Activated gamma-delta T cell treated with anti-CD3 and anti-CD28 coated beads, Interleukin-2, amount 50 U/mL, for 16 hours (primary cell): ENCODE measurements at regions not wholly inside any gene's neighbourhood (a gene's known extent, or its start where the extent isn't known, plus 50 kb on each side); places are given as distances from the start of the nearest gene placed in this dataset.

Source experiments
- DNase-seq: peaks from one replicate; pipeline ENCODE4 v3.0.0-alpha.2; 2020; ENCODE audit warnings: low read depth

GRCh38 chr1:29646161-29646775, 409.9 kb downstream of the PTPRU start:
- no peak for DNase-seq

- DNase-seq = no peak
Observed at GRCh38 chr1:29645586-29645985, 409.3 kb downstream of the PTPRU start.

GRCh38 chr1:29644812-29645211, 408.5 kb downstream of the PTPRU start:
- DNase-seq = no peak

GRCh38 chr1:29643838-29644440, 407.6 kb downstream of the PTPRU start:
- DNase-seq = no peak

- DNase-seq = no peak
Observed at GRCh38 chr1:29643281-29643680, 407.0 kb downstream of the PTPRU start.

GRCh38 chr1:29642519-29642918, 406.2 kb downstream of the PTPRU start:
- no peak for DNase-seq

- no peak for DNase-seq
Observed at GRCh38 chr1:29641921-29642320, 405.6 kb downstream of the PTPRU start.

GRCh38 chr1:29640428-29640785, 404.1 kb downstream of the PTPRU start:
- DNase-seq = no peak

GRCh38 chr1:29639741-29640427, 403.6 kb downstream of the PTPRU start:
- no peak for DNase-seq

- no peak for DNase-seq
Observed at GRCh38 chr1:29639156-29639736, 402.9 kb downstream of the PTPRU start.

GRCh38 chr1:29638281-29638680, 402.0 kb downstream of the PTPRU start:
- DNase-seq = no peak

- no peak for DNase-seq
Observed at GRCh38 chr1:29636936-29637335, 400.6 kb downstream of the PTPRU start.

- no peak for DNase-seq
Observed at GRCh38 chr1:29635501-29636263, 399.4 kb downstream of the PTPRU start.

- no peak for DNase-seq
Observed at GRCh38 chr1:29634746-29635335, 398.5 kb downstream of the PTPRU start.

GRCh38 chr1:29634324-29634723, 398.0 kb downstream of the PTPRU start:
- DNase-seq = no peak

GRCh38 chr1:29633771-29634170, 397.4 kb downstream of the PTPRU start:
- no peak for DNase-seq

- no peak for DNase-seq
Observed at GRCh38 chr1:29632806-29633615, 396.7 kb downstream of the PTPRU start.

GRCh38 chr1:29631836-29632805, 395.8 kb downstream of the PTPRU start:
- no peak for DNase-seq

- no peak for DNase-seq
Observed at GRCh38 chr1:29631361-29631760, 395.0 kb downstream of the PTPRU start.

- no peak for DNase-seq
Observed at GRCh38 chr1:29630756-29631155, 394.4 kb downstream of the PTPRU start.
